ENCODE measurements at regions not wholly inside any gene's neighbourhood (a gene's known extent, or its start where the extent isn't known, plus 50 kb on each side); places are given as distances from the start of the nearest gene placed in this dataset.

DNA sequence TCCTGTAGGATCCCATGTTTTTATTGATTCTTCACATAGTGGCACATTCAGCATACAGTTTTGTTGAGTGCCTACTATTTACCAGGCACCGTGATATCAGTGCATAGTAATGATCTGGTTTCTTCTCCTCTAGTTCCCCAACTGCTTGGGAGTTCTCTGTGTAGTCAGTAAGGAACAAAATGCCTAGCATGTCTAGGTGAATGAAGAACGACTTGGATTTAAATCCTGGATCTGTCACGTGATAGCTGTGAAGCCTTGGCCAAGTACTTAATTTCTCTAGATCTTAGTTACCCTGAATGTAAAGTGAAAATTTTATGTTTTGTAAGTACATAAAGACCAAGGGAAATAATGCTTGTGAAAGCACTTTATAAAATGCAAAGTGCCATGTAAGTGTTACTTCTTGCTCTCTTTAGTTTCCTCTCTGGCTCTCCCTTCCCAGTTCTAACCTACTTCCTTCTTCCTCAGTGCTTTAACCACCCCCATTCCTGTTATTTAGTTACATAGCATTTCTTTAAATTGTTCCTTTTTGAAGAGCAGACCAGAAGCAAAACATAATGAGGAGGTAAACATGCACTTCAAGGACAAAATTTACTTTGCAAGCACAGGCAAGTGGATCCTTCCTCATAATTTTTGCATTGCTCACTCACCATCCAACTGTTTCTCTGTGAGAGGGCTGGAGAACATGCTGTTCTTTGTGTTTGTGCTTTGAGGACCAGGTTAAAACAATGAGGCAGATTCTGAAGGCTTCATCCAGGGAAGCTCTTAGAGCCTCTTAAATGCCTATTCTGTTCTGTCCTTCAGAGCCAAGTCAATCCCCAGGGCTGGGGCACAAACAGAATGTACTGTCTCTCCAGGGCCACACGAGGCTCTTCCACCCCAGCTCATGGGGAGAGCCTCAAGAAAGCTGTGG lies 353.9 kb upstream of the TENM4 start:
- no peak for ATAC-seq

More for the DNA sequence above, 353.9 kb upstream of the TENM4 start:
- TF ChIP-seq BACH2 (CRISPR knock-in tag; IDR thresholded peaks at IDR 0.05; ENCODE audit: borderline replicate concordance) = no peak
- TF ChIP-seq TOX (CRISPR knock-in tag; IDR thresholded peaks at IDR 0.05; ENCODE audit: borderline replicate concordance) = no peak
- TF ChIP-seq ESRRG (CRISPR knock-in tag; IDR thresholded peaks at IDR 0.05) = no peak
- no peak for TF ChIP-seq ISL1 (CRISPR knock-in tag; IDR thresholded peaks at IDR 0.05)
- no peak for TF ChIP-seq CREB5 (CRISPR knock-in tag; IDR thresholded peaks at IDR 0.05; ENCODE audit: low read depth)
- TF ChIP-seq TCF4 (CRISPR knock-in tag; IDR thresholded peaks at IDR 0.05; ENCODE audit: borderline replicate concordance) = no peak
- TF ChIP-seq ARNTL (CRISPR knock-in tag; IDR thresholded peaks at IDR 0.05; ENCODE audit: borderline replicate concordance, low read depth) = no peak
- TF ChIP-seq TSHZ2 (CRISPR knock-in tag; IDR thresholded peaks at IDR 0.05) = no peak
- TF ChIP-seq GLIS3 (CRISPR knock-in tag; IDR thresholded peaks at IDR 0.05) = no peak
- TF ChIP-seq ZFP3 (CRISPR knock-in tag; IDR thresholded peaks at IDR 0.05) = no peak
- TF ChIP-seq OSR1 (CRISPR knock-in tag; IDR thresholded peaks at IDR 0.05) = no peak
- no peak for TF ChIP-seq ZNF70 (CRISPR knock-in tag; IDR thresholded peaks at IDR 0.05)
- TF ChIP-seq PATZ1 (CRISPR knock-in tag; IDR thresholded peaks at IDR 0.05; ENCODE audit: borderline replicate concordance) = no peak
- TF ChIP-seq CSRNP3 (CRISPR knock-in tag; IDR thresholded peaks at IDR 0.05) = no peak
- TF ChIP-seq SNAI2 (CRISPR knock-in tag; IDR thresholded peaks at IDR 0.05) = no peak
- no peak for TF ChIP-seq ZNF8 (CRISPR knock-in tag; IDR thresholded peaks at IDR 0.05)
- TF ChIP-seq POU6F1 (CRISPR knock-in tag; IDR thresholded peaks at IDR 0.05; ENCODE audit: borderline replicate concordance, low read depth) = no peak

Data from SK-N-SH treated with all-trans-retinoic acid at 6 μM for 48 hours (cell line).